GM23338 (cell line): ENCODE measurements at regions not wholly inside any gene's neighbourhood (a gene's known extent, or its start where the extent isn't known, plus 50 kb on each side); places are given as distances from the start of the nearest gene placed in this dataset.

Experiments
- CREB1 ChIP-seq: fragments of 250-450 bp; sonication (Bioruptor Pico); IDR thresholded peaks from 2 replicates; pipeline ENCODE4 v1.5.0; 2020; ENCODE audit warnings: low read depth, mild to moderate bottlenecking, moderate library complexity
- EZH2 ChIP-seq: fragments of 200-600 bp; sonication (generic); IDR thresholded peaks from one replicate; pipeline ENCODE4 v1.8.0; 2017; ENCODE audit warnings: antibody characterized with exemption, mild to moderate bottlenecking, low read depth; ENCODE audit not compliant: unreplicated experiment
- EZH2phosphoT487 ChIP-seq: fragments of 200-600 bp; sonication (generic); IDR thresholded peaks from one replicate; pipeline ENCODE4 v1.8.1; 2018; ENCODE audit warnings: antibody characterized with exemption; ENCODE audit not compliant: unreplicated experiment
- NANOG ChIP-seq: IDR thresholded peaks from 2 replicates; pipeline ENCODE4 v1.6.1; 2016; ENCODE audit warnings: antibody characterized with exemption, borderline replicate concordance
- POLR2AphosphoS5 ChIP-seq: IDR thresholded peaks from 2 replicates; pipeline ENCODE4 v1.6.1; 2016; ENCODE audit warnings: antibody characterized with exemption, low read depth
- ZNF114 ChIP-seq: fragments of 250-450 bp; sonication (Bioruptor Pico); IDR thresholded peaks from 2 replicates; pipeline ENCODE4 v1.5.0; 2020; ENCODE audit warnings: mild to moderate bottlenecking, moderate library complexity
- ZNF331 ChIP-seq: fragments of 250-450 bp; sonication (Bioruptor Pico); IDR thresholded peaks from 2 replicates; pipeline ENCODE4 v1.5.0; 2020; ENCODE audit warnings: low read depth, mild to moderate bottlenecking, moderate library complexity
- TF ChIP-seq, protein P1 (sequence below), 2 experiments: fragments of 200-600 bp in 1 of 2; sonication (generic) in 1 of 2; conservative IDR thresholded peaks; 2 replicates each; pipeline versions ENCODE4 v1.5.1 to v1.6.1; 2016 to 2017; ENCODE audit warnings: antibody characterized with exemption in 2 of 2, low read depth in 2 of 2, mild to moderate bottlenecking in 2 of 2, moderate library complexity in 1 of 2
- TF ChIP-seq, protein P2 (sequence below): IDR thresholded peaks from one replicate; pipeline ENCODE4 v1.6.1; 2018; ENCODE audit warnings: antibody characterized with exemption; ENCODE audit not compliant: unreplicated experiment
- TF ChIP-seq, protein P3 (sequence below): IDR thresholded peaks from 2 replicates; pipeline ENCODE4 v1.6.1; 2016; ENCODE audit warnings: antibody characterized with exemption
- TF ChIP-seq, protein P4 (sequence below): fragments of 250-450 bp; sonication (Bioruptor Pico); IDR thresholded peaks from 2 replicates; pipeline ENCODE4 v1.5.0; 2020; ENCODE audit warnings: mild to moderate bottlenecking, moderate library complexity

DNA sequence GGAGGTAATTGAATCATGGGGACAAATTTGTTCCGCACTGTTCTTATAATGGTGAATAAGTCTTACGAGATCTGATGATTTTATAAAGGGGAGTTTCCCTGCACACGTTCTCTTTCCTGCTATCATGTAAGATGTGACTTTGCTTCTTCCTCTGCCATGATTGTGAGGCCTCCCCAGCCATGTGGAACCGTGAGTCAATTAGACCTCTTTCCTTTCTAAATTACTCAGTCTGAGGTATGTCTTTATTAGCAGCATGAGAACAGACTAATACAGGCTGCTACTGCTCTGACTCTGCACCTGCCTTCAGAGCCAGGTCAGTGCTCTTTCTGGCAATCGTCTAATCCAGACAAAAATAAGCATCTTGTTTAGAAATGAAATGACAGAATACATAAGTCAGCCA, 479.2 kb upstream of the TUSC1 start:
- TF ChIP-seq, protein P1, sequence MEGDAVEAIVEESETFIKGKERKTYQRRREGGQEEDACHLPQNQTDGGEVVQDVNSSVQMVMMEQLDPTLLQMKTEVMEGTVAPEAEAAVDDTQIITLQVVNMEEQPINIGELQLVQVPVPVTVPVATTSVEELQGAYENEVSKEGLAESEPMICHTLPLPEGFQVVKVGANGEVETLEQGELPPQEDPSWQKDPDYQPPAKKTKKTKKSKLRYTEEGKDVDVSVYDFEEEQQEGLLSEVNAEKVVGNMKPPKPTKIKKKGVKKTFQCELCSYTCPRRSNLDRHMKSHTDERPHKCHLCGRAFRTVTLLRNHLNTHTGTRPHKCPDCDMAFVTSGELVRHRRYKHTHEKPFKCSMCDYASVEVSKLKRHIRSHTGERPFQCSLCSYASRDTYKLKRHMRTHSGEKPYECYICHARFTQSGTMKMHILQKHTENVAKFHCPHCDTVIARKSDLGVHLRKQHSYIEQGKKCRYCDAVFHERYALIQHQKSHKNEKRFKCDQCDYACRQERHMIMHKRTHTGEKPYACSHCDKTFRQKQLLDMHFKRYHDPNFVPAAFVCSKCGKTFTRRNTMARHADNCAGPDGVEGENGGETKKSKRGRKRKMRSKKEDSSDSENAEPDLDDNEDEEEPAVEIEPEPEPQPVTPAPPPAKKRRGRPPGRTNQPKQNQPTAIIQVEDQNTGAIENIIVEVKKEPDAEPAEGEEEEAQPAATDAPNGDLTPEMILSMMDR (conservative IDR thresholded peaks at IDR 0.05; ENCODE audit: low read depth in 2 of 2): no peak
- no peak for TF ChIP-seq POLR2AphosphoS5
- no peak for TF ChIP-seq EZH2
- no peak for TF ChIP-seq CREB1 (CRISPR knock-in tag)
- TF ChIP-seq, protein P2, sequence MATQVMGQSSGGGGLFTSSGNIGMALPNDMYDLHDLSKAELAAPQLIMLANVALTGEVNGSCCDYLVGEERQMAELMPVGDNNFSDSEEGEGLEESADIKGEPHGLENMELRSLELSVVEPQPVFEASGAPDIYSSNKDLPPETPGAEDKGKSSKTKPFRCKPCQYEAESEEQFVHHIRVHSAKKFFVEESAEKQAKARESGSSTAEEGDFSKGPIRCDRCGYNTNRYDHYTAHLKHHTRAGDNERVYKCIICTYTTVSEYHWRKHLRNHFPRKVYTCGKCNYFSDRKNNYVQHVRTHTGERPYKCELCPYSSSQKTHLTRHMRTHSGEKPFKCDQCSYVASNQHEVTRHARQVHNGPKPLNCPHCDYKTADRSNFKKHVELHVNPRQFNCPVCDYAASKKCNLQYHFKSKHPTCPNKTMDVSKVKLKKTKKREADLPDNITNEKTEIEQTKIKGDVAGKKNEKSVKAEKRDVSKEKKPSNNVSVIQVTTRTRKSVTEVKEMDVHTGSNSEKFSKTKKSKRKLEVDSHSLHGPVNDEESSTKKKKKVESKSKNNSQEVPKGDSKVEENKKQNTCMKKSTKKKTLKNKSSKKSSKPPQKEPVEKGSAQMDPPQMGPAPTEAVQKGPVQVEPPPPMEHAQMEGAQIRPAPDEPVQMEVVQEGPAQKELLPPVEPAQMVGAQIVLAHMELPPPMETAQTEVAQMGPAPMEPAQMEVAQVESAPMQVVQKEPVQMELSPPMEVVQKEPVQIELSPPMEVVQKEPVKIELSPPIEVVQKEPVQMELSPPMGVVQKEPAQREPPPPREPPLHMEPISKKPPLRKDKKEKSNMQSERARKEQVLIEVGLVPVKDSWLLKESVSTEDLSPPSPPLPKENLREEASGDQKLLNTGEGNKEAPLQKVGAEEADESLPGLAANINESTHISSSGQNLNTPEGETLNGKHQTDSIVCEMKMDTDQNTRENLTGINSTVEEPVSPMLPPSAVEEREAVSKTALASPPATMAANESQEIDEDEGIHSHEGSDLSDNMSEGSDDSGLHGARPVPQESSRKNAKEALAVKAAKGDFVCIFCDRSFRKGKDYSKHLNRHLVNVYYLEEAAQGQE: no peak
- no peak for TF ChIP-seq EZH2phosphoT487
- TF ChIP-seq, protein P3, sequence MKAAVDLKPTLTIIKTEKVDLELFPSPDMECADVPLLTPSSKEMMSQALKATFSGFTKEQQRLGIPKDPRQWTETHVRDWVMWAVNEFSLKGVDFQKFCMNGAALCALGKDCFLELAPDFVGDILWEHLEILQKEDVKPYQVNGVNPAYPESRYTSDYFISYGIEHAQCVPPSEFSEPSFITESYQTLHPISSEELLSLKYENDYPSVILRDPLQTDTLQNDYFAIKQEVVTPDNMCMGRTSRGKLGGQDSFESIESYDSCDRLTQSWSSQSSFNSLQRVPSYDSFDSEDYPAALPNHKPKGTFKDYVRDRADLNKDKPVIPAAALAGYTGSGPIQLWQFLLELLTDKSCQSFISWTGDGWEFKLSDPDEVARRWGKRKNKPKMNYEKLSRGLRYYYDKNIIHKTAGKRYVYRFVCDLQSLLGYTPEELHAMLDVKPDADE: no peak
- no peak for TF ChIP-seq NANOG
- no peak for TF ChIP-seq ZNF331 (CRISPR knock-in tag)
- no peak for TF ChIP-seq ZNF114 (CRISPR knock-in tag)
- TF ChIP-seq, protein P4, sequence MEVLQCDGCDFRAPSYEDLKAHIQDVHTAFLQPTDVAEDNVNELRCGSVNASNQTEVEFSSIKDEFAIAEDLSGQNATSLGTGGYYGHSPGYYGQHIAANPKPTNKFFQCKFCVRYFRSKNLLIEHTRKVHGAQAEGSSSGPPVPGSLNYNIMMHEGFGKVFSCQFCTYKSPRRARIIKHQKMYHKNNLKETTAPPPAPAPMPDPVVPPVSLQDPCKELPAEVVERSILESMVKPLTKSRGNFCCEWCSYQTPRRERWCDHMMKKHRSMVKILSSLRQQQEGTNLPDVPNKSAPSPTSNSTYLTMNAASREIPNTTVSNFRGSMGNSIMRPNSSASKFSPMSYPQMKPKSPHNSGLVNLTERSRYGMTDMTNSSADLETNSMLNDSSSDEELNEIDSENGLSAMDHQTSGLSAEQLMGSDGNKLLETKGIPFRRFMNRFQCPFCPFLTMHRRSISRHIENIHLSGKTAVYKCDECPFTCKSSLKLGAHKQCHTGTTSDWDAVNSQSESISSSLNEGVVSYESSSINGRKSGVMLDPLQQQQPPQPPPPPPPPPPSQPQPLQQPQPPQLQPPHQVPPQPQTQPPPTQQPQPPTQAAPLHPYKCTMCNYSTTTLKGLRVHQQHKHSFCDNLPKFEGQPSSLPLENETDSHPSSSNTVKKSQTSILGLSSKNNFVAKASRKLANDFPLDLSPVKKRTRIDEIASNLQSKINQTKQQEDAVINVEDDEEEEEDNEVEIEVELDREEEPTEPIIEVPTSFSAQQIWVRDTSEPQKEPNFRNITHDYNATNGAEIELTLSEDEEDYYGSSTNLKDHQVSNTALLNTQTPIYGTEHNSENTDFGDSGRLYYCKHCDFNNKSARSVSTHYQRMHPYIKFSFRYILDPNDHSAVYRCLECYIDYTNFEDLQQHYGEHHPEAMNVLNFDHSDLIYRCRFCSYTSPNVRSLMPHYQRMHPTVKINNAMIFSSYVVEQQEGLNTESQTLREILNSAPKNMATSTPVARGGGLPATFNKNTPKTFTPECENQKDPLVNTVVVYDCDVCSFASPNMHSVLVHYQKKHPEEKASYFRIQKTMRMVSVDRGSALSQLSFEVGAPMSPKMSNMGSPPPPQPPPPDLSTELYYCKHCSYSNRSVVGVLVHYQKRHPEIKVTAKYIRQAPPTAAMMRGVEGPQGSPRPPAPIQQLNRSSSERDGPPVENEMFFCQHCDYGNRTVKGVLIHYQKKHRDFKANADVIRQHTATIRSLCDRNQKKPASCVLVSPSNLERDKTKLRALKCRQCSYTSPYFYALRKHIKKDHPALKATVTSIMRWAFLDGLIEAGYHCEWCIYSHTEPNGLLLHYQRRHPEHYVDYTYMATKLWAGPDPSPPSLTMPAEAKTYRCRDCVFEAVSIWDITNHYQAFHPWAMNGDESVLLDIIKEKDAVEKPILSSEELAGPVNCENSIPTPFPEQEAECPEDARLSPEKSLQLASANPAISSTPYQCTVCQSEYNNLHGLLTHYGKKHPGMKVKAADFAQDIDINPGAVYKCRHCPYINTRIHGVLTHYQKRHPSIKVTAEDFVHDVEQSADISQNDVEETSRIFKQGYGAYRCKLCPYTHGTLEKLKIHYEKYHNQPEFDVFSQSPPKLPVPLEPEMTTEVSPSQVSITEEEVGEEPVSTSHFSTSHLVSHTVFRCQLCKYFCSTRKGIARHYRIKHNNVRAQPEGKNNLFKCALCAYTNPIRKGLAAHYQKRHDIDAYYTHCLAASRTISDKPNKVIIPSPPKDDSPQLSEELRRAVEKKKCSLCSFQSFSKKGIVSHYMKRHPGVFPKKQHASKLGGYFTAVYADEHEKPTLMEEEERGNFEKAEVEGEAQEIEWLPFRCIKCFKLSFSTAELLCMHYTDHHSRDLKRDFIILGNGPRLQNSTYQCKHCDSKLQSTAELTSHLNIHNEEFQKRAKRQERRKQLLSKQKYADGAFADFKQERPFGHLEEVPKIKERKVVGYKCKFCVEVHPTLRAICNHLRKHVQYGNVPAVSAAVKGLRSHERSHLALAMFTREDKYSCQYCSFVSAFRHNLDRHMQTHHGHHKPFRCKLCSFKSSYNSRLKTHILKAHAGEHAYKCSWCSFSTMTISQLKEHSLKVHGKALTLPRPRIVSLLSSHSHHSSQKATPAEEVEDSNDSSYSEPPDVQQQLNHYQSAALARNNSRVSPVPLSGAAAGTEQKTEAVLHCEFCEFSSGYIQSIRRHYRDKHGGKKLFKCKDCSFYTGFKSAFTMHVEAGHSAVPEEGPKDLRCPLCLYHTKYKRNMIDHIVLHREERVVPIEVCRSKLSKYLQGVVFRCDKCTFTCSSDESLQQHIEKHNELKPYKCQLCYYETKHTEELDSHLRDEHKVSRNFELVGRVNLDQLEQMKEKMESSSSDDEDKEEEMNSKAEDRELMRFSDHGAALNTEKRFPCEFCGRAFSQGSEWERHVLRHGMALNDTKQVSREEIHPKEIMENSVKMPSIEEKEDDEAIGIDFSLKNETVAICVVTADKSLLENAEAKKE (CRISPR knock-in tag): no peak
